Activated naive CD4-positive, alpha-beta T cell treated with anti-CD3 and anti-CD28 coated beads, Interleukin-2, amount 10 ng/mL, durations not matched to agents 7 days and 5 days (primary cell): ENCODE measurements at regions not wholly inside any gene's neighbourhood (a gene's known extent, or its start where the extent isn't known, plus 50 kb on each side); places are given as distances from the start of the nearest gene placed in this dataset.

ENCODE experiments used
- CTCF ChIA-PET: fragments of 350-600 bp; sonication (Branson Sonifier 250); formaldehyde crosslinking; loops from one replicate; lab custom pipeline; 2021; ENCODE audit warnings: antibody characterized with exemption; lab: Charles Lee
- DNase-seq: peaks from one replicate; pipeline ENCODE4 v3.0.0-alpha.2; 2020
- H3K27ac Mint-ChIP-seq: one replicate; pipeline ENCODE4 v1.8.0; 2021; ENCODE audit warnings: mild to moderate bottlenecking, moderate library complexity, mixed read lengths
- H3K27me3 Mint-ChIP-seq: one replicate; pipeline ENCODE4 v1.8.0; 2021; ENCODE audit warnings: mild to moderate bottlenecking, mixed read lengths
- H3K36me3 Mint-ChIP-seq: one replicate; pipeline ENCODE4 v1.8.0; 2021; ENCODE audit warnings: mixed read lengths
- H3K4me1 Mint-ChIP-seq: one replicate; pipeline ENCODE4 v1.8.0; 2021; ENCODE audit warnings: mixed read lengths
- H3K4me3 Mint-ChIP-seq: one replicate; pipeline ENCODE4 v1.8.0; 2021; ENCODE audit warnings: mild to moderate bottlenecking, moderate library complexity, mixed read lengths
- H3K9me3 Mint-ChIP-seq: one replicate; pipeline ENCODE4 v1.8.0; 2021; ENCODE audit warnings: mixed read lengths

GRCh38 chr11:109865548-109866186, 227.5 kb upstream of the ZC3H12C start:
- Mint-ChIP-seq H3K9me3 (no peaks in the 10 kb centered on the region), H3K27ac (no peak overlapping the region), H3K27me3 (peaks cover 3% of the 10 kb centered on the region), H3K36me3 (no peaks in the 10 kb centered on the region), H3K4me1 (no peaks in the 10 kb centered on the region), H3K4me3 (no peak overlapping the region)
- CTCF ChIA-PET = no interaction called here
- no peak for DNase-seq

- Mint-ChIP-seq H3K27me3 (peaks cover 3% of the 10 kb centered on the region), H3K36me3 (no peaks in the 10 kb centered on the region)
- CTCF ChIA-PET = no interaction called here
Observed at GRCh38 chr11:109867784-109868183, 225.4 kb upstream of the ZC3H12C start.

GRCh38 chr11:109869536-109869935, 223.7 kb upstream of the ZC3H12C start:
- no peaks in the 10 kb centered on the region for H3K36me3 Mint-ChIP-seq
- no peaks in the 10 kb centered on the region for H3K9me3 Mint-ChIP-seq
- H3K4me1 Mint-ChIP-seq = no peaks in the 10 kb centered on the region
- no peak for DNase-seq
- CTCF ChIA-PET = no interaction called here
- no peak overlapping the region for H3K27ac Mint-ChIP-seq
- no peak overlapping the region for H3K4me3 Mint-ChIP-seq
- peaks cover under 1% of the 10 kb centered on the region for H3K27me3 Mint-ChIP-seq

More at GRCh38 chr11:109867784-109868183, 225.4 kb upstream of the ZC3H12C start:
- no peaks in the 10 kb centered on the region for H3K4me1 Mint-ChIP-seq
- no peak for DNase-seq
- H3K4me3 Mint-ChIP-seq = no peak overlapping the region
- H3K9me3 Mint-ChIP-seq = no peaks in the 10 kb centered on the region
- no peak overlapping the region for H3K27ac Mint-ChIP-seq

- CTCF ChIA-PET = no interaction called here
- H3K27ac Mint-ChIP-seq = no peak overlapping the region
- no peaks in the 10 kb centered on the region for H3K27me3 Mint-ChIP-seq
- no peak for DNase-seq
- H3K4me1 Mint-ChIP-seq = no peaks in the 10 kb centered on the region
- H3K4me3 Mint-ChIP-seq = no peak overlapping the region
- H3K36me3 Mint-ChIP-seq = no peaks in the 10 kb centered on the region
- no peaks in the 10 kb centered on the region for H3K9me3 Mint-ChIP-seq
Observed at GRCh38 chr11:109870297-109870696, 222.9 kb upstream of the ZC3H12C start.

GRCh38 chr11:109877043-109877442, 216.1 kb upstream of the ZC3H12C start:
- no peak overlapping the region for H3K4me3 Mint-ChIP-seq
- H3K27me3 Mint-ChIP-seq = no peaks in the 10 kb centered on the region
- no peaks in the 10 kb centered on the region for H3K9me3 Mint-ChIP-seq
- H3K27ac Mint-ChIP-seq = no peak overlapping the region
- no peak for DNase-seq
- CTCF ChIA-PET = interaction anchor here (0.7 kb wide), 1 partner anchor 55 kb away, joined by 3 read pairs; no protein-coding TSS in a partner anchor
- no peaks in the 10 kb centered on the region for H3K4me1 Mint-ChIP-seq
- H3K36me3 Mint-ChIP-seq = no peaks in the 10 kb centered on the region

- Mint-ChIP-seq H3K4me3 (no peak overlapping the region), H3K36me3 (no peaks in the 10 kb centered on the region), H3K9me3 (no peaks in the 10 kb centered on the region), H3K27me3 (no peaks in the 10 kb centered on the region), H3K27ac (no peak overlapping the region), H3K4me1 (no peaks in the 10 kb centered on the region)
- CTCF ChIA-PET = no interaction called here
- DNase-seq = no peak
Observed at GRCh38 chr11:109884501-109884900, 208.7 kb upstream of the ZC3H12C start.

GRCh38 chr11:109885006-109885405, 208.2 kb upstream of the ZC3H12C start:
- H3K27ac Mint-ChIP-seq = no peak overlapping the region
- H3K36me3 Mint-ChIP-seq = no peaks in the 10 kb centered on the region
- no peak for DNase-seq
- H3K9me3 Mint-ChIP-seq = no peaks in the 10 kb centered on the region
- CTCF ChIA-PET = no interaction called here
- H3K4me1 Mint-ChIP-seq = no peaks in the 10 kb centered on the region
- H3K4me3 Mint-ChIP-seq = no peak overlapping the region
- no peaks in the 10 kb centered on the region for H3K27me3 Mint-ChIP-seq

GRCh38 chr11:109892321-109892794, 200.8 kb upstream of the ZC3H12C start:
- Mint-ChIP-seq H3K36me3 (no peaks in the 10 kb centered on the region), H3K9me3 (no peaks in the 10 kb centered on the region), H3K4me1 (no peaks in the 10 kb centered on the region), H3K27ac (no peak overlapping the region), H3K27me3 (no peaks in the 10 kb centered on the region), H3K4me3 (no peak overlapping the region)
- CTCF ChIA-PET = no interaction called here
- DNase-seq = no peak

GRCh38 chr11:109894242-109894641, 198.9 kb upstream of the ZC3H12C start:
- Mint-ChIP-seq H3K4me1 (no peaks in the 10 kb centered on the region), H3K27me3 (no peaks in the 10 kb centered on the region), H3K9me3 (no peaks in the 10 kb centered on the region), H3K27ac (no peak overlapping the region), H3K36me3 (no peaks in the 10 kb centered on the region), H3K4me3 (no peak overlapping the region)
- CTCF ChIA-PET = no interaction called here
- no peak for DNase-seq

- Mint-ChIP-seq H3K4me1 (no peaks in the 10 kb centered on the region), H3K27ac (no peak overlapping the region), H3K4me3 (no peak overlapping the region), H3K27me3 (no peaks in the 10 kb centered on the region), H3K36me3 (no peaks in the 10 kb centered on the region), H3K9me3 (no peaks in the 10 kb centered on the region)
- no peak for DNase-seq
- CTCF ChIA-PET = no interaction called here
Observed at GRCh38 chr11:109898592-109898991, 194.6 kb upstream of the ZC3H12C start.

GRCh38 chr11:109902764-109903433, 190.3 kb upstream of the ZC3H12C start:
- no peak overlapping the region for H3K27ac Mint-ChIP-seq
- no peaks in the 10 kb centered on the region for H3K4me1 Mint-ChIP-seq
- H3K36me3 Mint-ChIP-seq = no peaks in the 10 kb centered on the region
- H3K27me3 Mint-ChIP-seq = no peaks in the 10 kb centered on the region
- CTCF ChIA-PET = no interaction called here
- no peak overlapping the region for H3K4me3 Mint-ChIP-seq
- DNase-seq = no peak
- H3K9me3 Mint-ChIP-seq = no peaks in the 10 kb centered on the region

GRCh38 chr11:109911488-109911887, 181.7 kb upstream of the ZC3H12C start:
- no peak for DNase-seq
- no peaks in the 10 kb centered on the region for H3K4me1 Mint-ChIP-seq
- no peaks in the 10 kb centered on the region for H3K36me3 Mint-ChIP-seq
- no peaks in the 10 kb centered on the region for H3K27me3 Mint-ChIP-seq
- H3K27ac Mint-ChIP-seq = no peak overlapping the region
- no peak overlapping the region for H3K4me3 Mint-ChIP-seq
- H3K9me3 Mint-ChIP-seq = peaks cover 1% of the 10 kb centered on the region
- CTCF ChIA-PET = no interaction called here

- DNase-seq = no peak
- Mint-ChIP-seq H3K27ac (no peak overlapping the region), H3K36me3 (no peaks in the 10 kb centered on the region), H3K4me1 (no peaks in the 10 kb centered on the region), H3K9me3 (peaks cover 1% of the 10 kb centered on the region), H3K4me3 (no peak overlapping the region), H3K27me3 (no peaks in the 10 kb centered on the region)
- CTCF ChIA-PET = interaction anchor here (0.7 kb wide), 1 partner anchor 250 kb away, joined by 3 read pairs; no protein-coding TSS in a partner anchor
Observed at GRCh38 chr11:109914038-109914437, 179.2 kb upstream of the ZC3H12C start.

GRCh38 chr11:109914809-109915653, 178.2 kb upstream of the ZC3H12C start:
- CTCF ChIA-PET = no interaction called here
- Mint-ChIP-seq H3K4me1 (no peaks in the 10 kb centered on the region), H3K27me3 (no peaks in the 10 kb centered on the region), H3K9me3 (peaks cover 1% of the 10 kb centered on the region), H3K4me3 (no peak overlapping the region), H3K27ac (no peak overlapping the region), H3K36me3 (no peaks in the 10 kb centered on the region)
- DNase-seq = no peak
